GM06990 (cell line): ENCODE measurements at regions not wholly inside any gene's neighbourhood (a gene's known extent, or its start where the extent isn't known, plus 50 kb on each side); places are given as distances from the start of the nearest gene placed in this dataset.

Experiments
- DNase-seq: peaks from one replicate; pipeline ENCODE4 v3.0.0-alpha.2; 2011; ENCODE audit not compliant: insufficient read length; ENCODE audit errors: extremely low read depth
- H3K27me3 ChIP-seq: replicated peaks from 2 replicates; pipeline ENCODE4 v1.6.0; 2011; ENCODE audit warnings: low read length; ENCODE audit not compliant: control insufficient read depth, insufficient read depth
- H3K36me3 ChIP-seq: 2 replicates; pipeline ENCODE4 v1.5.1; 2011; ENCODE audit warnings: low read length; ENCODE audit not compliant: control insufficient read depth, insufficient read depth
- H3K4me3 ChIP-seq: replicated peaks from 2 replicates; pipeline ENCODE4 v1.5.1; 2011; ENCODE audit warnings: low read depth, mild to moderate bottlenecking, control low read depth, low read length
- CTCF ChIP-seq: IDR thresholded peaks from 2 replicates; pipeline ENCODE4 v1.5.1; 2011; ENCODE audit warnings: low read length, control low read depth, mild to moderate bottlenecking, inconsistent platforms; ENCODE audit not compliant: insufficient read depth, poor library complexity, severe bottlenecking

GRCh38 chr2:217340899-217341298 lies 481.0 kb upstream of the TNP1 start:
- TF ChIP-seq CTCF: no peak
- H3K27me3 ChIP-seq: no peaks in the 10 kb centered on the region
- H3K36me3 ChIP-seq: no peaks in the 10 kb centered on the region
- no peak overlapping the region for H3K4me3 ChIP-seq
- DNase-seq: no peak

- H3K36me3 ChIP-seq: no peaks in the 10 kb centered on the region
- no peak for DNase-seq
- no peaks in the 10 kb centered on the region for H3K27me3 ChIP-seq
- no peak for TF ChIP-seq CTCF
- H3K4me3 ChIP-seq: no peak overlapping the region
These were observed 480.3 kb upstream of the TNP1 start for GRCh38 chr2:217340176-217340575.

- TF ChIP-seq CTCF: no peak
- no peaks in the 10 kb centered on the region for H3K27me3 ChIP-seq
These were observed 479.9 kb upstream of the TNP1 start for GRCh38 chr2:217339753-217340152.

GRCh38 chr2:217338306-217338916 lies 478.5 kb upstream of the TNP1 start:
- Histone ChIP-seq H3K4me3 (no peak overlapping the region), H3K27me3 (no peaks in the 10 kb centered on the region), H3K36me3 (no peaks in the 10 kb centered on the region)
- no peak for TF ChIP-seq CTCF
- no peak for DNase-seq

More at GRCh38 chr2:217339753-217340152, 479.9 kb upstream of the TNP1 start:
- Histone ChIP-seq H3K4me3 (no peak overlapping the region), H3K36me3 (no peaks in the 10 kb centered on the region)
- DNase-seq: no peak

- DNase-seq: no peak
- no peak for TF ChIP-seq CTCF
These were observed 477.9 kb upstream of the TNP1 start for GRCh38 chr2:217337771-217338170.

GRCh38 chr2:217336694-217337093 lies 476.8 kb upstream of the TNP1 start:
- no peaks in the 10 kb centered on the region for H3K27me3 ChIP-seq
- H3K36me3 ChIP-seq: no peaks in the 10 kb centered on the region
- DNase-seq: no peak
- H3K4me3 ChIP-seq: no peak overlapping the region
- TF ChIP-seq CTCF: no peak

More at GRCh38 chr2:217337771-217338170, 477.9 kb upstream of the TNP1 start:
- H3K36me3 ChIP-seq: no peaks in the 10 kb centered on the region
- no peaks in the 10 kb centered on the region for H3K27me3 ChIP-seq
- no peak overlapping the region for H3K4me3 ChIP-seq
